Fibroblast of the conjunctiva (primary cell): ENCODE measurements at regions not wholly inside any gene's neighbourhood (a gene's known extent, or its start where the extent isn't known, plus 50 kb on each side); places are given as distances from the start of the nearest gene placed in this dataset.
"Not testable (repeated sequence)": the region's sequence is repeated elsewhere in the genome, so short reads cannot be mapped to it uniquely, and the experiment has no call there.

ENCODE experiments used
- DNase-seq: peaks from one replicate; pipeline ENCODE4 v3.0.0-alpha.2; 2010; ENCODE audit warnings: low read depth

GRCh38 chr3:139199421-139200010 lies 144.3 kb upstream of the MRPS22 start:
- no peak for DNase-seq

- no peak for DNase-seq
Measured at GRCh38 chr3:139201446-139202225, 142.2 kb upstream of the MRPS22 start.

- DNase-seq = no peak
Measured at GRCh38 chr3:139202226-139202958, 141.4 kb upstream of the MRPS22 start.

- DNase-seq = no peak
Measured at GRCh38 chr3:139202959-139203349, 140.9 kb upstream of the MRPS22 start.

GRCh38 chr3:139203752-139204151 lies 140.1 kb upstream of the MRPS22 start:
- no peak for DNase-seq

GRCh38 chr3:139204728-139205127 lies 139.1 kb upstream of the MRPS22 start:
- DNase-seq = no peak

GRCh38 chr3:139213936-139214335 lies 129.9 kb upstream of the MRPS22 start:
- DNase-seq = no peak

GRCh38 chr3:139216958-139217357 lies 126.9 kb upstream of the MRPS22 start:
- no peak for DNase-seq

GRCh38 chr3:139217633-139218032 lies 126.2 kb upstream of the MRPS22 start:
- DNase-seq = no peak

- no peak for DNase-seq
Measured at GRCh38 chr3:139218046-139218445, 125.8 kb upstream of the MRPS22 start.

- DNase-seq = no peak
Measured at GRCh38 chr3:139219463-139219862, 124.4 kb upstream of the MRPS22 start.

GRCh38 chr3:139222100-139222657 lies 121.6 kb upstream of the MRPS22 start:
- DNase-seq = no peak

GRCh38 chr3:139225548-139225947 lies 118.3 kb upstream of the MRPS22 start:
- DNase-seq = no peak

GRCh38 chr3:139226731-139227130 lies 117.1 kb upstream of the MRPS22 start:
- no peak for DNase-seq

GRCh38 chr3:139227165-139227564 lies 116.7 kb upstream of the MRPS22 start:
- no peak for DNase-seq

GRCh38 chr3:139227827-139228226 lies 116.0 kb upstream of the MRPS22 start:
- no peak for DNase-seq

- no peak for DNase-seq
Measured at GRCh38 chr3:139230391-139230790, 113.4 kb upstream of the MRPS22 start.

GRCh38 chr3:139231555-139232281 lies 112.1 kb upstream of the MRPS22 start:
- no peak for DNase-seq

- not testable (repeated sequence) for DNase-seq
Measured at GRCh38 chr3:139232341-139232740, 111.5 kb upstream of the MRPS22 start.

- no peak for DNase-seq
Measured at GRCh38 chr3:139234491-139234890, 109.3 kb upstream of the MRPS22 start.

- no peak for DNase-seq
Measured at GRCh38 chr3:139235192-139235591, 108.6 kb upstream of the MRPS22 start.

GRCh38 chr3:139236336-139236735 lies 107.5 kb upstream of the MRPS22 start:
- DNase-seq = no peak
